HEK293T (cell line): ENCODE measurements at regions not wholly inside any gene's neighbourhood (a gene's known extent, or its start where the extent isn't known, plus 50 kb on each side); places are given as distances from the start of the nearest gene placed in this dataset.

ENCODE experiments used
- CTCF ChIA-PET: fragments of 350-600 bp; formaldehyde crosslinking; extraction: SDS; loops from one replicate; lab custom pipeline; 2021; ENCODE audit warnings: antibody characterized with exemption, inconsistent platforms; lab: Yijun Ruan, JAX
- POLR2A ChIA-PET: fragments of 350-600 bp; formaldehyde crosslinking; extraction: SDS; loops from one replicate; lab custom pipeline; 2020; ENCODE audit warnings: antibody characterized with exemption, inconsistent platforms; lab: Yijun Ruan, JAX
- DNase-seq: peaks from one replicate; pipeline ENCODE4 v3.0.0; 2012; ENCODE audit warnings: mixed read lengths; ENCODE audit errors: extremely low spot score
- ARNT ChIP-seq: fragments of 450-650 bp; IDR thresholded peaks from 2 replicates; pipeline ENCODE4 v1.6.1; 2017; ENCODE audit warnings: mild to moderate bottlenecking
- BHLHE40 ChIP-seq: fragments of 450-650 bp; IDR thresholded peaks from 2 replicates; pipeline ENCODE4 v1.6.1; 2016; ENCODE audit warnings: mild to moderate bottlenecking, moderate library complexity, borderline replicate concordance
- CTBP1 ChIP-seq: fragments of 450-650 bp; IDR thresholded peaks from 2 replicates; pipeline ENCODE4 v1.6.1; 2016; ENCODE audit warnings: borderline replicate concordance
- ELF4 ChIP-seq: fragments of 450-650 bp; IDR thresholded peaks from 2 replicates; pipeline ENCODE4 v1.6.1; 2017; ENCODE audit warnings: antibody characterized with exemption
- FOXA1 ChIP-seq: fragments of 450-650 bp; IDR thresholded peaks from 2 replicates; pipeline ENCODE4 v1.6.1; 2016; ENCODE audit warnings: mild to moderate bottlenecking
- FOXK2 ChIP-seq: fragments of 450-650 bp; IDR thresholded peaks from 2 replicates; pipeline ENCODE4 v1.6.1; 2016; ENCODE audit warnings: mild to moderate bottlenecking
- FOXM1 ChIP-seq: fragments of 450-650 bp; IDR thresholded peaks from 2 replicates; pipeline ENCODE4 v1.6.1; 2017; ENCODE audit warnings: mild to moderate bottlenecking, borderline replicate concordance
- HDGF ChIP-seq: fragments of 450-650 bp; IDR thresholded peaks from 2 replicates; pipeline ENCODE4 v1.6.1; 2017; ENCODE audit warnings: antibody characterized with exemption, borderline replicate concordance
- L3MBTL2 ChIP-seq: fragments of 450-650 bp; conservative IDR thresholded peaks from 2 replicates; pipeline ENCODE4 v1.6.1; 2016; ENCODE audit warnings: mild to moderate bottlenecking
- LEF1 ChIP-seq: fragments of 450-650 bp; IDR thresholded peaks from 2 replicates; pipeline ENCODE4 v1.6.1; 2017; ENCODE audit warnings: mild to moderate bottlenecking, borderline replicate concordance
- NFRKB ChIP-seq: fragments of 450-650 bp; IDR thresholded peaks from 2 replicates; pipeline ENCODE4 v1.6.1; 2016; ENCODE audit warnings: mild to moderate bottlenecking, moderate library complexity
- SP1 ChIP-seq: fragments of 450-650 bp; IDR thresholded peaks from 2 replicates; pipeline ENCODE4 v1.6.1; 2017
- SUZ12 ChIP-seq: fragments of 450-650 bp; IDR thresholded peaks from 2 replicates; pipeline ENCODE4 v1.6.1; 2016; ENCODE audit warnings: mild to moderate bottlenecking
- TARDBP ChIP-seq: fragments of 450-650 bp; IDR thresholded peaks from 2 replicates; pipeline ENCODE4 v1.6.1; 2016
- ZNF384 ChIP-seq: fragments of 450-650 bp; IDR thresholded peaks from 2 replicates; pipeline ENCODE4 v1.6.1; 2016
- TF ChIP-seq, protein P1 (sequence below): fragments of 450-650 bp; IDR thresholded peaks from 2 replicates; pipeline ENCODE4 v1.6.1; 2016

DNA sequence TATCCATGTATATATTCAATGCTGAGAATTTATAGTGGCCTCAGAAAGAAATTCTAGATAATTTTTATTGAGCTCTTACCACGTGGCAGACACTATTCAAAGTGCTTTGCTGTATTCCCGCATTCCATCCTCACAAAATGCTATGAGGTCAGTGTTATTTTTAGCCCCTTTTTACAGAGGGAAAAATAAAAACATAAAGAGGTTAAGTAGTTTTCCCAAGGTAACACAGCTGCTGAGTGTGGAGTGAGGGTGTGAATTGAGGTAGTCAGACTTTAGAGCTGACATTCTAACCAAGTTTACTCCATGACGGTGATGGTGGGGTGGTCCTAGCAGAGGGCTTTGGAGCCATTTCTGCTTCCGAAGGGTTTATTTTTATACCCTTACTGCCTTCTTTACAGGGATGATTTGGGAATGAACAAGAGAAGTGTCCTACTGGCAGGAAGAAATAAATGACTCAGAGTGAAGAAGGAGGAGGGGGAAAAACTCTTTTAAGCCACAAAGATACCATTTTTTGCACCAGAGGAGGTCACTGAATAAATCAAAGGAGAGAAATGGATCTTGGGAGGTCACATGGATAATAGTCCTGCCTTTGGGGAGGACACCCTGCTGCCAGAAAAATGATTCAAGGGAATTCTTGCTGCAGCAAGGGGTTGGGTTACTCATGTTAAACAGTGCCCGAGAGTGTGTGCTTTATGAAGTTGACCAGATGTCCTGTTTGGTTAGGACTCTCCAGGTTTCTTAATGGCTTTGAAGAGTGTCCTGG is 76.1 kb downstream of the HMHB1 start:
- ChIA-PET CTCF (no interaction called here), POLR2A (interaction anchor here (0.6 to 1.0 kb wide), 3 partner anchors 9 to 283 kb away, joined by 3 read pairs; no protein-coding TSS in a partner anchor)
- no peak for TF ChIP-seq ZNF384
- TF ChIP-seq L3MBTL2: peak; percentile 36
- TF ChIP-seq, protein P1, sequence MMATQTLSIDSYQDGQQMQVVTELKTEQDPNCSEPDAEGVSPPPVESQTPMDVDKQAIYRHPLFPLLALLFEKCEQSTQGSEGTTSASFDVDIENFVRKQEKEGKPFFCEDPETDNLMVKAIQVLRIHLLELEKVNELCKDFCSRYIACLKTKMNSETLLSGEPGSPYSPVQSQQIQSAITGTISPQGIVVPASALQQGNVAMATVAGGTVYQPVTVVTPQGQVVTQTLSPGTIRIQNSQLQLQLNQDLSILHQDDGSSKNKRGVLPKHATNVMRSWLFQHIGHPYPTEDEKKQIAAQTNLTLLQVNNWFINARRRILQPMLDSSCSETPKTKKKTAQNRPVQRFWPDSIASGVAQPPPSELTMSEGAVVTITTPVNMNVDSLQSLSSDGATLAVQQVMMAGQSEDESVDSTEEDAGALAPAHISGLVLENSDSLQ: peak; percentile 25; the same call in 1 of the 2 replicates
- TF ChIP-seq SUZ12: no peak
- no peak for TF ChIP-seq FOXM1
- DNase-seq: peak; percentile 13

DNA sequence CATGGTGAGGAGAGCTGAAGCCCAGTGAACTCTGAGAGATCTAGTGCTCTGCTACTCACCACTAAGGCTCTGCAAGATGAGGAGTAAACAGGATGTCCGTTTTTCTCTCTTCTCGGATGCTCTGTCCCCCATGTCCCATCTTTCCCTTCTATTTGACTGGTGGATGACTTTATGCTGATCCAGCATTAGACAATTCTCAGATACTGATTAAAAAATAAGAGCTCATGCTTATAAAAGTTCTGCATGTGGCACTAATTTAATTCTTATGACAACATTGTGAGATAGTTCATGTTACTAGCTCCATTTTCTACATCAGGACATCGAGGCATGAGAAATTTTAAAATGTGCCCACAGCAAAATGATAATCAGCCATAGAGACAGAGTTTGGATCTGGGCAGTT is 77.0 kb downstream of the HMHB1 start:
- ChIA-PET CTCF (interaction anchor here (0.7 kb wide), 1 partner anchor 886 kb away, joined by 3 read pairs; no protein-coding TSS in a partner anchor), POLR2A (no interaction called here)
- no peak for DNase-seq
- TF ChIP-seq SUZ12 (no peak), CTBP1 (no peak), ARNT (no peak), HDGF (no peak), ZNF384 (no peak), TARDBP (no peak), L3MBTL2 (no peak), ELF4 (no peak), NFRKB (no peak), BHLHE40 (no peak), FOXK2 (no peak), FOXA1 (no peak)
- TF ChIP-seq, protein P1: no peak

DNA sequence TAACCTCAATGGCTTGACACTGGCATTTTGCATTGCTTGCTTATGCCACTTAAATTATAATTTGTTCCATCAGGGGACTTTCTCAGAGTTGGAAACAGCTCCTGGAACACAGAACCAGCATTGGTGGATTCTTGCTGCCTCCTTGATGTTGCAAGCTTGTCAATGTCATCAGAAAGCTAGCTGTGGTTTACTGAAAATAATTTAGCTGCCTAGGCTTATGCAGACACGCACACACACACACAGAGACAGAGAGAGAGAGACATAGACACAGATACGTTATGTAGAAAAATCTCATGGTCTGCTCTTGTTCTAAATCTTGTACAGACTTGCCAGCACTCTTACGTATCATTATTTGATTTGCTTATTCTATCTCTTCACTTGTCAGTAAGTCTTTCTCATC is 78.0 kb downstream of the HMHB1 start:
- POLR2A ChIA-PET: no interaction called here
- TF ChIP-seq, protein P1: no peak
- TF ChIP-seq FOXK2 (no peak), HDGF (no peak), ZNF384 (no peak), SP1 (no peak), NFRKB (no peak), LEF1 (no peak), ARNT (no peak), ELF4 (no peak)
- CTCF ChIA-PET: interaction anchor here (0.6 kb wide), 2 partner anchors 33 to 313 kb away, joined by 3 read pairs; no protein-coding TSS in a partner anchor
- no peak for DNase-seq

DNA sequence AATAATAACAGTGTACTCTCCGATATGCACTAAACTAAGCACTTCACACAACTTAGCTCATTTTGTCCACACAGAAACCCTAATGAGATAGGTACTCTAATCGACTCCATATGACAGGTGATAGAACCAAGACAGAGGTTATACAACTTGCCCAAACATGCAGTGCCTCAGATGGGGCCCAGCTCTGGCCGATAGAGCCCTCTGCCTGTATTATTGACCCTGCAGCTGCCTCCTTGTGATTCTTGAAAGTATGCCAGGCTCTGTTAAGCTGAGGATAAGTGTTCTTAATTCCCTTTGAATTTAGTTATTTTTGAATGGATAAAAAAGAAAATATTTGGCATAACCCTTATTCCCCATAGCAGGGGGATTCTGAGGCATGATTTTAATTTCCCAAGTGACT is 78.5 kb downstream of the HMHB1 start:
- ChIA-PET CTCF (interaction anchor here (0.6 kb wide), 1 partner anchor 314 kb away, joined by 3 read pairs; no protein-coding TSS in a partner anchor), POLR2A (no interaction called here)
- no peak for TF ChIP-seq LEF1
- TF ChIP-seq ELF4: no peak
- no peak for TF ChIP-seq SP1
- TF ChIP-seq FOXA1: no peak
- no peak for TF ChIP-seq NFRKB
- TF ChIP-seq L3MBTL2: no peak
- no peak for TF ChIP-seq BHLHE40
- no peak for TF ChIP-seq ARNT
- no peak for TF ChIP-seq CTBP1
- TF ChIP-seq, protein P1: no peak
- TF ChIP-seq SUZ12: no peak
- TF ChIP-seq HDGF: no peak
- no peak for TF ChIP-seq FOXM1
- no peak for TF ChIP-seq ZNF384
- no peak for TF ChIP-seq FOXK2
- no peak for TF ChIP-seq TARDBP
- no peak for DNase-seq

DNA sequence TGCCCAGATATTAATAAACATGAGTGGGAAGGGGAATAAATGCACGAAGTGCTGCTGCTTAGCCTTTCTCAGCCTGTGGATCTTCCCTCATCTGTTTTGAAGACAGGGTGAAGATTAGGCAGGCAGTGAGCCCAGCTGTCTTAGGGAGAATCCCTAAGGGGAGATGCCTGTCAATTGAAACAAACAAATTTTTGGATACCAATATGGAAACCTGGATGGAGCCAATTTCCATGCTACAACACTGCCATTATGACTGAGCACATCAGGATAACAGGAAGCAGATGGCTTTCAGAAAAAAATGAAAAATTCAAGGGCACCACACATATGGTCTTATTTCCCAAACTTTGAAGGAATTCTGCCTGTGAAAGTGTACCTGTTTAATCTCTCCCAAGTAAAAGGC is 80.3 kb downstream of the HMHB1 start:
- POLR2A ChIA-PET: no interaction called here
- CTCF ChIA-PET: no interaction called here
- no peak for DNase-seq
- TF ChIP-seq CTBP1: no peak
- TF ChIP-seq NFRKB: no peak
- TF ChIP-seq, protein P1: no peak
- no peak for TF ChIP-seq SP1
- TF ChIP-seq ELF4: no peak
- no peak for TF ChIP-seq TARDBP
- TF ChIP-seq ARNT: no peak
- TF ChIP-seq FOXA1: no peak
- no peak for TF ChIP-seq HDGF
- no peak for TF ChIP-seq SUZ12
- TF ChIP-seq BHLHE40: no peak
- TF ChIP-seq FOXM1: no peak
- no peak for TF ChIP-seq LEF1
- TF ChIP-seq L3MBTL2: no peak
- TF ChIP-seq ZNF384: no peak
